ENCODE measurements at regions not wholly inside any gene's neighbourhood (a gene's known extent, or its start where the extent isn't known, plus 50 kb on each side); places are given as distances from the start of the nearest gene placed in this dataset.

DNA sequence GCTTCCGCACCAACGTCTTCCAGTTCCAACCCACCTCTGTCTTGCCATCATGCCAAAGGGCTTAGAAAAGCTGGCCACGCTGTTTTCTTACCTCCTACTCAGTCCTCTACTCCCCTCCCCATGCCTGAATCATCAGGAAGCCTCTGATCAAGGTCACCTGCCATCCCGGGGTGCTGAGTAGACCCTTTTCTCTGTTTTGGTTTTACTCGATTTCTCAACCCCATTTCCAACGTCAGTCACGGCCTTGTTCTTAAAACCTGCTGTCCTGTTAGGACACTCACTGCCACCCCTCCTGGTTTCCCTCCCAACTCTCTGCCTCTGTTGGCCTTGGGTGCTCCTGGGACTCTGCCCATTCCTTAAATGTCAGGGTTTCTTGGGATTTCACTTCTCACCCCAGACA is 350.1 kb downstream of the FOXO1 start:
- ATAC-seq (ENCODE audit: low read depth): no peak
- TF ChIP-seq, protein P1, sequence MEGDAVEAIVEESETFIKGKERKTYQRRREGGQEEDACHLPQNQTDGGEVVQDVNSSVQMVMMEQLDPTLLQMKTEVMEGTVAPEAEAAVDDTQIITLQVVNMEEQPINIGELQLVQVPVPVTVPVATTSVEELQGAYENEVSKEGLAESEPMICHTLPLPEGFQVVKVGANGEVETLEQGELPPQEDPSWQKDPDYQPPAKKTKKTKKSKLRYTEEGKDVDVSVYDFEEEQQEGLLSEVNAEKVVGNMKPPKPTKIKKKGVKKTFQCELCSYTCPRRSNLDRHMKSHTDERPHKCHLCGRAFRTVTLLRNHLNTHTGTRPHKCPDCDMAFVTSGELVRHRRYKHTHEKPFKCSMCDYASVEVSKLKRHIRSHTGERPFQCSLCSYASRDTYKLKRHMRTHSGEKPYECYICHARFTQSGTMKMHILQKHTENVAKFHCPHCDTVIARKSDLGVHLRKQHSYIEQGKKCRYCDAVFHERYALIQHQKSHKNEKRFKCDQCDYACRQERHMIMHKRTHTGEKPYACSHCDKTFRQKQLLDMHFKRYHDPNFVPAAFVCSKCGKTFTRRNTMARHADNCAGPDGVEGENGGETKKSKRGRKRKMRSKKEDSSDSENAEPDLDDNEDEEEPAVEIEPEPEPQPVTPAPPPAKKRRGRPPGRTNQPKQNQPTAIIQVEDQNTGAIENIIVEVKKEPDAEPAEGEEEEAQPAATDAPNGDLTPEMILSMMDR (IDR thresholded peaks at IDR 0.05; ENCODE audit: poor library complexity, severe bottlenecking): no peak
- Histone ChIP-seq H3K4me3 (ENCODE audit: severe bottlenecking) (no peak overlapping the region), H3K9me3 (ENCODE audit: severe bottlenecking) (no peaks in the 10 kb centered on the region), H3K4me1 (ENCODE audit: insufficient read depth, poor library complexity, severe bottlenecking) (peaks cover 6% of the 10 kb centered on the region), H3K36me3 (ENCODE audit: low read depth) (no peaks in the 10 kb centered on the region), H3K27me3 (ENCODE audit: insufficient read depth, poor library complexity, severe bottlenecking) (no peaks in the 10 kb centered on the region), H3K27ac (ENCODE audit: poor library complexity, severe bottlenecking) (no peak overlapping the region)
- no peak for DNase-seq (ENCODE audit: low spot score)

DNA sequence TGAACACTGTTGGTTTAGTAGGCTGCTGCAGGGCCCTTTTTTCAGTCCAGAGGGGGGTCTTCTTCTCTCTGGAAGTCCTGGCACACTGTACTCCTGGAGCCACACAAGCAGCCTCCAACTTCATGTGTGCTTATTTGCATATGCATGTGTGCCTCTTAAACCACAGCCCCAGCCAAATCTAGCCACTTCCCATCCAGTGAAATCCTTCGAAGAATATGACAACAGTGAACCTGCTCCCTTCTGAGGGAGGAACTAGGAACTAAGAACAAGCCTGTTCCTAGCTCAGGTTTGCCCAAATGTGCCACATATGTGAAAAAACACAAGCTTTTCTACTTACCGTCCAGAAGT is 348.5 kb downstream of the FOXO1 start:
- Histone ChIP-seq H3K4me3 (ENCODE audit: severe bottlenecking) (no peak overlapping the region), H3K27me3 (ENCODE audit: insufficient read depth, poor library complexity, severe bottlenecking) (no peaks in the 10 kb centered on the region), H3K4me1 (ENCODE audit: insufficient read depth, poor library complexity, severe bottlenecking) (peaks cover 6% of the 10 kb centered on the region), H3K36me3 (ENCODE audit: low read depth) (no peaks in the 10 kb centered on the region), H3K27ac (ENCODE audit: poor library complexity, severe bottlenecking) (no peak overlapping the region), H3K9me3 (ENCODE audit: severe bottlenecking) (no peaks in the 10 kb centered on the region)
- ATAC-seq (ENCODE audit: low read depth) (no peak), DNase-seq (ENCODE audit: low spot score) (no peak)
- TF ChIP-seq, protein P1 (IDR thresholded peaks at IDR 0.05; ENCODE audit: poor library complexity, severe bottlenecking): no peak

DNA sequence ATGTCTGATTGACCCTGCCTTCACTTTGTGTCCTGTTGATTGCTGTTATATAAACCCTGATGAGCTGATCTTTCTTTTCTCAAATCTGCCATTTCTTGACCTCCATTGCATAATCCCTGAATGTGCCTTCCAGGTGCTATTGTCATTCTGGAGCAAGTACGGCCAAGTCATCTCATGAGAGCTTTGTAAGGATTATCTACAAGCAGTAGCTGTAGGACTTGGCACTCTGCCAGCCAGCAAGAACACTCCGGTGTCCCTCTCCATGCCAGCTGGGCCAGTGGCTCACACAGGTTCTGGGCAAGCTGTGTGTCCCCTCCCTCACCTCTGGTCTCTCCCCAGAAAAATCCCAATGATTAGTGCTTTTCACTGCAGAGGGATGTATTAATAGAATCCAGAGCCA is 348.1 kb downstream of the FOXO1 start:
- Histone ChIP-seq H3K4me3 (ENCODE audit: severe bottlenecking) (no peak overlapping the region), H3K36me3 (ENCODE audit: low read depth) (no peaks in the 10 kb centered on the region), H3K27me3 (ENCODE audit: insufficient read depth, poor library complexity, severe bottlenecking) (no peaks in the 10 kb centered on the region), H3K9me3 (ENCODE audit: severe bottlenecking) (no peaks in the 10 kb centered on the region), H3K27ac (ENCODE audit: poor library complexity, severe bottlenecking) (no peak overlapping the region), H3K4me1 (ENCODE audit: insufficient read depth, poor library complexity, severe bottlenecking) (peaks cover 6% of the 10 kb centered on the region)
- DNase-seq (ENCODE audit: low spot score): no peak
- ATAC-seq (ENCODE audit: low read depth): no peak
- TF ChIP-seq, protein P1 (IDR thresholded peaks at IDR 0.05; ENCODE audit: poor library complexity, severe bottlenecking): no peak

DNA sequence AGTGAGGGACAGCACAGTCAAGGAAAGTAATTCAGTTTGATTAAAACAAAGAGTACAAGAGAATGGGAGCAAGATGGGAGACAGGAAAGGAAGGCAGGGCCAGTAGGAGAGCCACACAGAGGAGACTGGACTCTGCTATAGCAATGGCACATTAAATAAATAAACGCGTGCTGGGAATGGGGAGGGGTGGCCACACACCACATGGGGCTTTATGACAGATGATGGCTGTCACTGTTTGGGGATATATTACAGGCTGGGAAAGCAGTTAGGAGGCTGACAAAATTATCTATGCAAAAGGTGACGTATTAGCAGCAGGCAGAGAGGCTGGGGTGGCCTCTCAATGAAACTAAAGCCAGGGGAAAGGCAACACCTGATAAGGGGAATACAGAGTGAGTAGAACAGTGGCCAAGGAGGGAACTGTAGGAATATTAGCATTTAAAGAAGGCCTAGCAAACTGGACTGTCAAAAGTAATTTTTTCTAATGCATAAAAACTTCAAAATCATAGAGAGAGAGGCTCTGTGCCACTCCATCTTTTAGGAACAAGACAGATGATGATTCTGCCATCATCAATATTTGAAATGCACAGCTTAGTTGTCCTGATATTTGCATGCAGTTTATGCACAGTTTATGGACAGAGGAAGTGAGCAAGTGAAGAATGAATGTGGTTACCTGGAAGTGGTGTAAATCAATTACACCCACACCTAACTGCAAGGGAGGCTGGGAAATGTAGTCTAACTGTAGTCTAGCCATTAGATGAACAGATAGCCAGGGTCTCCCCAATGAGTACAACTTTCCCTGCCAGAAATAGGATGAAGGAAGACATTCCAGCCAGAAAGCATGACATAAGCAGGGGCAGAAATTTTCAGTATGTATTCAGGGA is 346.5 kb downstream of the FOXO1 start:
- Histone ChIP-seq H3K27me3 (ENCODE audit: insufficient read depth, poor library complexity, severe bottlenecking) (no peaks in the 10 kb centered on the region), H3K27ac (ENCODE audit: poor library complexity, severe bottlenecking) (no peak overlapping the region), H3K9me3 (ENCODE audit: severe bottlenecking) (no peaks in the 10 kb centered on the region), H3K36me3 (ENCODE audit: low read depth) (no peaks in the 10 kb centered on the region), H3K4me3 (ENCODE audit: severe bottlenecking) (no peak overlapping the region), H3K4me1 (ENCODE audit: insufficient read depth, poor library complexity, severe bottlenecking) (peaks cover 6% of the 10 kb centered on the region)
- ATAC-seq (ENCODE audit: low read depth): peak; percentile 61; the same call in 1 of the 3 replicates
- no peak for DNase-seq (ENCODE audit: low spot score)
- TF ChIP-seq, protein P1 (IDR thresholded peaks at IDR 0.05; ENCODE audit: poor library complexity, severe bottlenecking): no peak

DNA sequence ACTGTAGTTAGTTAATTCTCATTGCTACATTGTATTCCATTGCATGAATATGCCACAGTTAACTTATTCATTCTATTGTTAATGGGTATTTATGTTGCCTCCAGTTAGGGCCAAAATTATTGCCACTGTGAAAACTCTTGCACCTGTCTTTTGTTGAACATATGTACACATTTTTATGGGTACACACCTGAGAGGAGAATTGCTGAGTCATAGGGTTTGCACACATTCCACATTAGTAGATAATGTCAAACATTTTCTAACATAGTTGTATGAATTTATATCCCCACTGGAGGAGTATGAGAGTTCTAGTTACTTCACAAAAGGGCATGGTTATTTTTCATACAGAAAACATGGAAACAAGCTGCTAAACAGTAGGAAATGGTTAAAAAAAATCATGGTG is 338.4 kb downstream of the FOXO1 start:
- no peak for DNase-seq (ENCODE audit: low spot score)
- H3K4me1 ChIP-seq (ENCODE audit: insufficient read depth, poor library complexity, severe bottlenecking): peaks cover 27% of the 10 kb centered on the region
- no peak for ATAC-seq (ENCODE audit: low read depth)
- H3K36me3 ChIP-seq (ENCODE audit: low read depth): no peaks in the 10 kb centered on the region
- H3K27ac ChIP-seq (ENCODE audit: poor library complexity, severe bottlenecking): no peak overlapping the region
- TF ChIP-seq, protein P1 (IDR thresholded peaks at IDR 0.05; ENCODE audit: poor library complexity, severe bottlenecking): no peak
- H3K9me3 ChIP-seq (ENCODE audit: severe bottlenecking): no peaks in the 10 kb centered on the region
- no peak overlapping the region for H3K4me3 ChIP-seq (ENCODE audit: severe bottlenecking)
- H3K27me3 ChIP-seq (ENCODE audit: insufficient read depth, poor library complexity, severe bottlenecking): no peaks in the 10 kb centered on the region

Measured in RWPE2 (cell line).